B cell (primary cell): ENCODE measurements at regions not wholly inside any gene's neighbourhood (a gene's known extent, or its start where the extent isn't known, plus 50 kb on each side); places are given as distances from the start of the nearest gene placed in this dataset.

ENCODE experiments used
- ATAC-seq: fragments of 200-7000 bp; cut with Tn5 transposase; one replicate; pipeline ENCODE4 v1.10.0; 2021; ENCODE audit warnings: low read depth, mild to moderate bottlenecking, moderate number of reproducible peaks, moderate library complexity
- CTCF ChIA-PET: fragments of 350-600 bp; sonication (Branson Sonifier 250); formaldehyde crosslinking; loops from one replicate; lab custom pipeline; 2021; ENCODE audit warnings: antibody characterized with exemption, inconsistent platforms; lab: Charles Lee
- POLR2A ChIA-PET: fragments of 350-600 bp; sonication (Branson Sonifier 250); formaldehyde crosslinking; loops from one replicate; lab custom pipeline; 2021; ENCODE audit warnings: antibody characterized with exemption; lab: Charles Lee
- DNase-seq: peaks from one replicate; pipeline ENCODE4 v3.0.0; 2013
- H2AFZ ChIP-seq: 2 replicates; pipeline ENCODE4 v1.6.1; 2012; ENCODE audit warnings: mild to moderate bottlenecking, low read depth, low read length; ENCODE audit not compliant: insufficient read depth, poor library complexity, severe bottlenecking
- H3K27ac ChIP-seq, 2 donors: 1 replicate in 1 of 2; 2 replicates in 1 of 2; pipeline ENCODE4 v1.5.1; 2012 to 2013; ENCODE audit warnings: low read length in 2 of 2, mild to moderate bottlenecking in 2 of 2, moderate library complexity in 1 of 2
- H3K27me3 ChIP-seq, 4 experiments: fragments of 200-600 bp in 1 of 4; sonication (generic) in 1 of 4; replicated peaks in 1 of 4; 1 replicate in 2 of 4; 2 replicates in 2 of 4; pipeline versions ENCODE4 v1.6.1 to v1.7.0; 2013 to 2016; ENCODE audit warnings: low read length in 3 of 4, mild to moderate bottlenecking in 2 of 4, mixed read lengths in 1 of 4, moderate library complexity in 1 of 4; ENCODE audit not compliant: insufficient read depth in 4 of 4, control insufficient read depth in 3 of 4; ENCODE audit errors: control extremely low read depth in 1 of 4
- H3K36me3 ChIP-seq, 2 experiments: replicated peaks in 1 of 2; 1 replicate in 1 of 2; 2 replicates in 1 of 2; pipeline versions ENCODE4 v1.6.1 to v1.7.1; 2013; ENCODE audit warnings: low read length in 1 of 2; ENCODE audit not compliant: insufficient read depth in 2 of 2, control insufficient read depth in 1 of 2; ENCODE audit errors: control extremely low read depth in 1 of 2, extremely low read depth in 1 of 2
- H3K4me1 ChIP-seq, 2 donors: fragments of 200-600 bp in 1 of 2; sonication (generic) in 1 of 2; 1 replicate in 1 of 2; 2 replicates in 1 of 2; pipeline versions ENCODE4 v1.5.1 to v1.6.1; 2013 to 2017; ENCODE audit warnings: low read length in 2 of 2; ENCODE audit not compliant: control insufficient read depth in 2 of 2, insufficient read depth in 2 of 2
- H3K4me2 ChIP-seq: replicated peaks from 2 replicates; pipeline ENCODE3; 2012; ENCODE audit warnings: mild to moderate bottlenecking, low read depth, low read length; ENCODE audit not compliant: poor library complexity, severe bottlenecking
- H3K4me3 ChIP-seq, 5 experiments: fragments of 200-600 bp in 1 of 5; sonication (generic) in 1 of 5; 1 replicate in 3 of 5; 2 replicates in 2 of 5; pipeline versions ENCODE4 v1.5.1 to v1.7.0; 2011 to 2016; ENCODE audit warnings: low read length in 4 of 5, mild to moderate bottlenecking in 4 of 5, low read depth in 2 of 5, control low read depth in 1 of 5, moderate library complexity in 1 of 5; ENCODE audit not compliant: insufficient read depth in 1 of 5; ENCODE audit errors: control extremely low read depth in 1 of 5, extremely low read depth in 1 of 5
- H3K79me2 ChIP-seq: fragments of 200-600 bp; sonication (generic); one replicate; pipeline ENCODE4 v1.6.0; 2016; ENCODE audit warnings: low read length; ENCODE audit not compliant: control insufficient read depth, insufficient read depth
- H3K9ac ChIP-seq: fragments of 200-600 bp; sonication (generic); 2 replicates; pipeline ENCODE4 v1.6.1; 2017; ENCODE audit warnings: mild to moderate bottlenecking, low read length, moderate library complexity
- H3K9me3 ChIP-seq, 3 donors: one replicate each; pipeline versions ENCODE4 v1.6.1 to v1.7.1; 2013; ENCODE audit warnings: low read length in 2 of 3; ENCODE audit not compliant: control insufficient read depth in 2 of 3, insufficient read depth in 1 of 3; ENCODE audit errors: control extremely low read depth in 1 of 3
- H4K20me1 ChIP-seq: 2 replicates; pipeline ENCODE4 v1.6.0; 2012; ENCODE audit warnings: mild to moderate bottlenecking, low read length; ENCODE audit not compliant: insufficient read depth, control insufficient read depth, poor library complexity, severe bottlenecking
- H3K27ac Mint-ChIP-seq: one replicate; pipeline ENCODE4 v1.8.0; 2021; ENCODE audit warnings: mixed read lengths
- H3K27me3 Mint-ChIP-seq: one replicate; pipeline ENCODE4 v1.8.0; 2021; ENCODE audit warnings: mixed read lengths
- H3K4me1 Mint-ChIP-seq: one replicate; pipeline ENCODE4 v1.8.0; 2021; ENCODE audit warnings: mixed read lengths
- H3K4me3 Mint-ChIP-seq: one replicate; pipeline ENCODE4 v1.8.0; 2021; ENCODE audit warnings: mixed read lengths
- H3K9me3 Mint-ChIP-seq: one replicate; pipeline ENCODE4 v1.8.0; 2022; ENCODE audit warnings: mixed read lengths; ENCODE audit not compliant: insufficient read depth
- EZH2 ChIP-seq: IDR thresholded peaks from 2 replicates; pipeline ENCODE4 v1.6.1; 2012; ENCODE audit warnings: borderline replicate concordance, low read depth, mild to moderate bottlenecking, moderate library complexity, low read length; ENCODE audit not compliant: insufficient read depth, poor library complexity, severe bottlenecking
- WGBS: methylation state at CpG from one replicate; pipeline ENCODE4 v1.1.5; 2013; ENCODE audit warnings: missing lambda C conversion rate; ENCODE audit not compliant: insufficient coverage; 5-methylcytosine and 5-hydroxymethylcytosine counted together
- intact Hi-C: fragments of 100-400 bp; cut with micrococcal nuclease; formaldehyde crosslinking; loops from one replicate; pipeline ENCODE4 v1.10.0; 2022
- TF ChIP-seq, protein P1 (sequence below): fragments of 200-600 bp; IDR thresholded peaks from one replicate; pipeline ENCODE4 v1.8.0; 2022; ENCODE audit warnings: antibody characterized with exemption, mild to moderate bottlenecking

DNA sequence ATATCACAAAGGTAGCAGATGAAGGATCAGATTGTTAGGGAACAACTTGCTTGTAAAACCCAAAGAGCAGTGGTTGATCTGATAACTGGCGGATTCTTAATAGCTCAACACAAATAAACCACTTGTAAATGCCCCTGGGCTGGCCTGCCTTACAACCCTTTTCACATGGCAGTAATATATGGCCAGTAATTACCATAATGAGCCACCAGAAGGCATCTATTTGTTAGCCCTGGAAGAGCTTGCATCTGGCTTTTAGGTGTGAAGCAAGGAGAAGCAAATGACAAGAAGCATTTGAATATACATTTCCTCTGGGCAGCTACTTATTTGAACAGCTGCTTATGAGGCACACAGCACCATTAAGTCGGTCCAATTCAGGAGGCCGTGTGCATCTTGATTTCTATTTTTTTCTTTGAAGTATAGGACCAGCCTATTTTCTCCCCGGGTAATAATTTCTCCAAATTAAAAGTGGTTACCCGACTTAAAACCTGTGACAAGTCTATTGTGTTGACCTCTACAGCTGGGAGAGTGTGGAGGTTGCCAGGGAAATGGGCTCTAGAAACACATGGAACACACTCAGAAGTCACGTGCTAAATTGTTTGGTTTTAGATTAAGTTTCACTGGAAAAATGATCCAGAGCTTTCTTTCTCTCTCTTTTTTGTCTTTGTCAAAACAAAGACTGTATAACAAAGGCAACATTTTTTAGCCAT lies 113.4 kb downstream of the SEM1 start:
- POLR2A ChIA-PET, result no interaction called here
- Mint-ChIP-seq H3K4me1 (no peaks in the 10 kb centered on the region), H3K4me3 (no peak overlapping the region), H3K27ac (no peak overlapping the region), H3K9me3 (no peaks in the 10 kb centered on the region), H3K27me3 (peaks cover 7% of the 10 kb centered on the region)
- ATAC-seq (no peak), DNase-seq (no peak)
- H3K27ac ChIP-seq, result no peak overlapping the region
- no peak overlapping the region for H2AFZ ChIP-seq
- no peaks in the 10 kb centered on the region for H3K4me1 ChIP-seq
- no peak overlapping the region for H3K4me3 ChIP-seq
- no peak overlapping the region for H3K4me2 ChIP-seq
- no peaks in the 10 kb centered on the region for H3K9me3 ChIP-seq
- H4K20me1 ChIP-seq, result no peaks in the 10 kb centered on the region
- 13% methylated on average over 1 of the region's 6 CpGs for WGBS
- TF ChIP-seq EZH2, result no peak
- TF ChIP-seq, protein P1, sequence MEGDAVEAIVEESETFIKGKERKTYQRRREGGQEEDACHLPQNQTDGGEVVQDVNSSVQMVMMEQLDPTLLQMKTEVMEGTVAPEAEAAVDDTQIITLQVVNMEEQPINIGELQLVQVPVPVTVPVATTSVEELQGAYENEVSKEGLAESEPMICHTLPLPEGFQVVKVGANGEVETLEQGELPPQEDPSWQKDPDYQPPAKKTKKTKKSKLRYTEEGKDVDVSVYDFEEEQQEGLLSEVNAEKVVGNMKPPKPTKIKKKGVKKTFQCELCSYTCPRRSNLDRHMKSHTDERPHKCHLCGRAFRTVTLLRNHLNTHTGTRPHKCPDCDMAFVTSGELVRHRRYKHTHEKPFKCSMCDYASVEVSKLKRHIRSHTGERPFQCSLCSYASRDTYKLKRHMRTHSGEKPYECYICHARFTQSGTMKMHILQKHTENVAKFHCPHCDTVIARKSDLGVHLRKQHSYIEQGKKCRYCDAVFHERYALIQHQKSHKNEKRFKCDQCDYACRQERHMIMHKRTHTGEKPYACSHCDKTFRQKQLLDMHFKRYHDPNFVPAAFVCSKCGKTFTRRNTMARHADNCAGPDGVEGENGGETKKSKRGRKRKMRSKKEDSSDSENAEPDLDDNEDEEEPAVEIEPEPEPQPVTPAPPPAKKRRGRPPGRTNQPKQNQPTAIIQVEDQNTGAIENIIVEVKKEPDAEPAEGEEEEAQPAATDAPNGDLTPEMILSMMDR, result no peak
- H3K79me2 ChIP-seq, result no peaks in the 10 kb centered on the region
- no peaks in the 10 kb centered on the region for H3K36me3 ChIP-seq
- intact Hi-C loops, result no loop called here
- H3K9ac ChIP-seq, result no peak overlapping the region
- CTCF ChIA-PET, result interaction anchor here (0.6 kb wide), 1 partner anchor 816 kb away, joined by 3 read pairs; no protein-coding TSS in a partner anchor
- peaks cover 0 to 2% (median 0%) of the 10 kb centered on the region in 4 experiments for H3K27me3 ChIP-seq

DNA sequence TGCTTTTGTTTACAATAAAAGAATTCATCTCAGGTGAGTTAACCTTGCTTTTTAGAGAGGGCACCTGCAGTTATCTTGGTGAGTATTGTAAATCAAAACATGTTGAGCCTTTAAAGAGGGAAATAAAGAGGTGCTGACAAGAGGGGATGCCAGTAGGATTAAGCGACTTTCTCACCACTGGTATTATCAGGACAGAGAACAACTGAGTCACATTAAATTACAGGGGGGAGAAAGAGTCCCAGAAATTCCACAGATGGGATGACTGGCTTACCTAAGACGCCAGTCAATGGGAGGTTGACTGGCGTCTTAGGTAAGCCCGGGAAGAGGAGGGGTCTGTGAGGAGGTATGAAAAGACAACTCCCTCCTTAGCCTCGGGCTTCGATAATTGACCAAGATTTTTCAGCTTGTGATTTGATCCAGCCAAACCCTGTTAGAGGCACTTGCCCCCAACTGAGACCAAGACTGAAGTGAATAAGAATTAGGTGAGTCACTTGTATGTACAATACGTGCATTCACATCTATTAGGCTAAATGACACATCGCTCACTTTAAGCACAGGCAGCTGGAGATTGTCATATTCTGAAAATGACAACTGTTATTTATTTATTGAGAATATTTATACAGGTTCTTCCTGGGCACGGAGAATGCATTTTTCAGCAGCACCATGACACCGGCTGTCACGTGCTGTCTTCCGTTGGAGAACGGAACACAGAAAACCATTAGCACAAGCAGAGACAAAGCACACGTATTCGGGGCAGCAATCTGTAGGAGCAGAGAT lies 117.6 kb downstream of the SEM1 start:
- H3K9me3 Mint-ChIP-seq, result no peaks in the 10 kb centered on the region
- no peak overlapping the region for H3K4me3 Mint-ChIP-seq
- H4K20me1 ChIP-seq, result no peaks in the 10 kb centered on the region
- ChIA-PET POLR2A (no interaction called here), CTCF (interaction anchor here (0.7 kb wide), 1 partner anchor 52 kb away, joined by 3 read pairs; no protein-coding TSS in a partner anchor)
- H3K27me3 ChIP-seq, result no peaks in the 10 kb centered on the region
- H3K9me3 ChIP-seq, result no peaks in the 10 kb centered on the region
- H3K4me1 ChIP-seq, result no peaks in the 10 kb centered on the region
- TF ChIP-seq, protein P1, result no peak
- TF ChIP-seq EZH2, result no peak
- H3K9ac ChIP-seq, result no peak overlapping the region
- no peak overlapping the region for H3K27ac Mint-ChIP-seq
- peaks cover 4% of the 10 kb centered on the region for H3K27me3 Mint-ChIP-seq
- no peak for ATAC-seq
- H2AFZ ChIP-seq, result no peak overlapping the region
- H3K4me3 ChIP-seq, result no peak overlapping the region
- no peaks in the 10 kb centered on the region for H3K4me1 Mint-ChIP-seq
- intact Hi-C loops, result no loop called here
- no peak overlapping the region for H3K4me2 ChIP-seq
- no peaks in the 10 kb centered on the region for H3K36me3 ChIP-seq
- H3K79me2 ChIP-seq, result no peaks in the 10 kb centered on the region
- H3K27ac ChIP-seq, result no peak overlapping the region
- peak; percentile 2 for DNase-seq
- WGBS, result 71% methylated on average over 7 of the region's 15 CpGs
